ENCODE measurements at regions not wholly inside any gene's neighbourhood (a gene's known extent, or its start where the extent isn't known, plus 50 kb on each side); places are given as distances from the start of the nearest gene placed in this dataset.

- no peaks in the 10 kb centered on the region for H3K27me3 ChIP-seq
- no peak for DNase-seq (ENCODE audit: low read depth in 1 of 2, low spot score in 1 of 2)
- no peak for TF ChIP-seq CTCF (IDR thresholded peaks at IDR 0.05; ENCODE audit: low read depth, low read length)
Observed at GRCh38 chr16:58836427-58836826, 102.3 kb upstream of the GOT2 start.

GRCh38 chr16:58832386-58832895, 98.3 kb upstream of the GOT2 start:
- no peaks in the 10 kb centered on the region for H3K36me3 ChIP-seq
- DNase-seq (ENCODE audit: low read depth in 1 of 2, low spot score in 1 of 2): no peak
- H3K27ac ChIP-seq: no peak overlapping the region
- no peak overlapping the region for H3K4me3 ChIP-seq
- H3K27me3 ChIP-seq: no peaks in the 10 kb centered on the region
- TF ChIP-seq CTCF (IDR thresholded peaks at IDR 0.05; ENCODE audit: low read depth, low read length): no peak
- H3K9me3 ChIP-seq (ENCODE audit: low read depth): no peaks in the 10 kb centered on the region
- H3K4me1 ChIP-seq (ENCODE audit: low read depth): no peaks in the 10 kb centered on the region

More at GRCh38 chr16:58836427-58836826, 102.3 kb upstream of the GOT2 start:
- no peak overlapping the region for H3K27ac ChIP-seq
- no peaks in the 10 kb centered on the region for H3K36me3 ChIP-seq
- no peaks in the 10 kb centered on the region for H3K4me1 ChIP-seq (ENCODE audit: low read depth)
- H3K4me3 ChIP-seq: no peak overlapping the region
- no peaks in the 10 kb centered on the region for H3K9me3 ChIP-seq (ENCODE audit: low read depth)

GRCh38 chr16:58831386-58831785, 97.3 kb upstream of the GOT2 start:
- Histone ChIP-seq H3K27ac (no peak overlapping the region), H3K9me3 (ENCODE audit: low read depth) (no peaks in the 10 kb centered on the region), H3K27me3 (no peaks in the 10 kb centered on the region), H3K4me3 (no peak overlapping the region), H3K4me1 (ENCODE audit: low read depth) (no peaks in the 10 kb centered on the region), H3K36me3 (no peaks in the 10 kb centered on the region)
- no peak for TF ChIP-seq CTCF (IDR thresholded peaks at IDR 0.05; ENCODE audit: low read depth, low read length)
- DNase-seq (ENCODE audit: low read depth in 1 of 2, low spot score in 1 of 2): no peak

- no peak overlapping the region for H3K4me3 ChIP-seq
- no peaks in the 10 kb centered on the region for H3K4me1 ChIP-seq (ENCODE audit: low read depth)
- H3K9me3 ChIP-seq (ENCODE audit: low read depth): no peaks in the 10 kb centered on the region
- no peak for TF ChIP-seq CTCF (IDR thresholded peaks at IDR 0.05; ENCODE audit: low read depth, low read length)
- no peaks in the 10 kb centered on the region for H3K36me3 ChIP-seq
- no peak overlapping the region for H3K27ac ChIP-seq
- H3K27me3 ChIP-seq: no peaks in the 10 kb centered on the region
- no peak for DNase-seq (ENCODE audit: low read depth in 1 of 2, low spot score in 1 of 2)
Observed at GRCh38 chr16:58828901-58829545, 94.9 kb upstream of the GOT2 start.

- TF ChIP-seq CTCF (IDR thresholded peaks at IDR 0.05; ENCODE audit: low read depth, low read length): no peak
- H3K4me1 ChIP-seq (ENCODE audit: low read depth): no peaks in the 10 kb centered on the region
- no peaks in the 10 kb centered on the region for H3K36me3 ChIP-seq
- no peaks in the 10 kb centered on the region for H3K9me3 ChIP-seq (ENCODE audit: low read depth)
- H3K27me3 ChIP-seq: no peaks in the 10 kb centered on the region
- no peak overlapping the region for H3K27ac ChIP-seq
- no peak overlapping the region for H3K4me3 ChIP-seq
- DNase-seq (ENCODE audit: low read depth in 1 of 2, low spot score in 1 of 2): no peak
Observed at GRCh38 chr16:58824201-58824600, 90.1 kb upstream of the GOT2 start.

All from cardiac muscle cell (in vitro differentiated cells and primary cell).